GM18508 (cell line): ENCODE measurements at regions not wholly inside any gene's neighbourhood (a gene's known extent, or its start where the extent isn't known, plus 50 kb on each side); places are given as distances from the start of the nearest gene placed in this dataset.

Experiments
- ATAC-seq: cut with Tn5 transposase; IDR thresholded peaks from one replicate; pipeline ENCODE4 v1.9.1; 2021; ENCODE audit warnings: moderate number of reproducible peaks; ENCODE audit not compliant: insufficient read depth, unreplicated experiment

DNA sequence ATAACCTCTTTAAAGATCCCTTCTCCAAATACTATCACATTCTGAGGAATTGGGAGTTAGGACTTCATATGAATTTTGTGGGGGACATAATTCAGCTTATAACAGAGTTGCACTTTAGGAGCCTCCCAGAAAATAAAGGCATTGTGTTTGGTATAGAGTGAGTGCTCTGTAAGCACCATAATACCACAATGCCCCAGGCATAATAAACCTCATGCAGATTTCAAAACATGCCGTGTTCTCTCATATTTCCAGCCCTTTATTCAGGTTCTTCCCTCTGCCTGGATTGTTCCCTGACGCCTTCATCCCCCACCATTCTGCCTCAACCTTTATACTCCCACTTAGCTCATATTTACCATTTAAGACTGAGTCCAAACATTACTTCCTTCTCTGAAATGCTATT is 398.8 kb upstream of the FAT3 start:
- ATAC-seq = no peak

DNA sequence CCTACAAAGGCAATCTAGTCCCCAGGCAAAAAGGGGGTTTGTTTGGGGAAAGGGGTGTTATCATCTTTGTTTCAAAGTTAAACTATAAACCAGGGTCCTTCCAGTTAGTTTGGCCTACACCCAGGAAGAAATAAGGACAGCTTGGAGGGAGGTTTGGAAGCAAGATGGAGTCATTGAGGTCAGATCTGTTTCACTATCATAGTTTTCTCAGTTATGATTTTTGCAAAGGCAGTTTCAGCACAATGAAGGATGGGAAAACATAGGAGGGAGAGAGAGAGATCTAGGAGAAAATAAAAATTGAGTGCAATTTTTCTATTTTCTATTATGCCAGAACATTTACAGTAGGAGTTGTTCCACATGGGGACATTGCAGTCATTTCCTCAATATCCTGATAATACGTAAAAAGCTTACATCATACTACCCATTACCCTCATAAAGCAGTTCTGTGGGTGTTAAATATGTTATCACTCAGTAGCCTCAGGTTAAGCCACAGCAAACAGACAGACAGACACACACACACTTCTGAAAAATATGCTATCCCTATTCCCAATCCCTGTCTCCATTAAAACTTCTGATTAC is 401.3 kb upstream of the FAT3 start:
- no peak for ATAC-seq

DNA sequence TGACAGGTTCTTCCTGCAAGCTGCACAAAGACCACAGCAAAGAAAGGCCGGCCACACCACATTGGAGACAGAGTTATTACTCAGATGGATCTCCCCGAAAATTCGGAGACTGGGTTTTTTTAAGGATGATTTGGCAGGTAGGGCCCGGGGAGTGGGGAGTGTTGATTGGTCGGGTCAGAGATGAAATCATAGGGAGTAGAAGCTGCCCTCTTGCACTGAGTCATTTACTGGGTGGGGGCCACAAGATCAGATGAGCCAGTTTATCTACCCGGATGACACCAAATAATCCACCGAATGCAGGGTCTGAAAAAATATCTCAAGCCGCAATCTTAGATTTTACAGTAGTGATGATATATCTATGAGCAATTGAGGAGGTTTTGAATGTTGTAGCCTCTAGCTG is 401.8 kb upstream of the FAT3 start:
- no peak for ATAC-seq

DNA sequence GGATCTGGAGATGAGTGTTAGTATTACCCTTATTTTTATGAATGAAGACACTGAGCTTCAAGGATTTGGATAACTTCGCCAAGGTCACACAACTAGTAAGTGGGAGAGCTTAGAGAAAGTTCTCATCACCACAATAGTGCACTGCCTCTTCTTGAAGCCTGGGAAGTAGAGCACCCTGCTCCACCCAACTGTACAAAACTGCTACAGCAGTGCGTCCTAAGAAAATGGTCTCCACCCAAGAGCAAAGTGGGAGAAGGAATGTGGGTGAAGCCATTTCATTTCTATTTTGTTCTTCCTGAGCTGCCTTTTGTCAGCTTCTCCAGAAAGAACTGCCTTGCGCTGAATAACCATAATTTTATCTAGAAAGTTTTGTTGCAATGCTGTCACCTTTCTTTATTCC is 403.9 kb upstream of the FAT3 start:
- no peak for ATAC-seq

DNA sequence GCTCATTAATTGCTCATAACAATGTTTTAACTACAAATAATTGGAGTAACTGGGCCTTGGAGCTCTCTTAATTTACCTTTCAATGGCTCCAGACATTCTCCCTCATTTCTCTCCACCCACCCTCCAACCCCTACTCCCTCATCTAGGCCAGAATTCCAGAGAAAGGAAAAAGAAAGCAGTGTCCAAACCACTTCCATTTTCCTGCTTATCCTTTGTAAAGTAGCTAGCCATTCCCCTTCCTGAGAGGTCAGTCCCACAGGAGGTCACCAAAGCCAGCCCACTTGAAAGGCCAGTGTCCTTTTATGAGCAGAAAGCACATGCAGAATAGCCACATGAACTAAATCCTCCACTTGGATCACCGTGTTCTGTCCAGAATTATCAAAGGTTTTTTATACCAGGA is 404.8 kb upstream of the FAT3 start:
- no peak for ATAC-seq

DNA sequence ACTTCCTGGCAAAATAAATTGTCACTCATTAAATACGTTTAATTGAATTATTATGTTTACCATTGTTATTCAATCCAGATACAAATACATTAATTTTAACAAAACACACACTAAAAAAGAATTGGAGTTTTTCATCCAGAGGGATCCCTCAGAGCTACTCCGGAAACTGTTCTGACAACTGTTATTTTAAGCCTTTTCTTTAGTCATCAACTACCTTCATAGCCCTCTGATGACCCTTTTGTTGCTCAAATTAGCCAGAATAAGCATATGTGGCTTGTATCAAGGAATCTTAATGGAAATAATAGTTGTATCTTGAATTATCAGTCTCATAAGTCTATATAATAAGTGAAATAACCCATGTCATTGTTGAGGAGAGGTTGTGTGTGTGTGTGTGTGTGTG is 405.4 kb upstream of the FAT3 start:
- ATAC-seq = no peak

DNA sequence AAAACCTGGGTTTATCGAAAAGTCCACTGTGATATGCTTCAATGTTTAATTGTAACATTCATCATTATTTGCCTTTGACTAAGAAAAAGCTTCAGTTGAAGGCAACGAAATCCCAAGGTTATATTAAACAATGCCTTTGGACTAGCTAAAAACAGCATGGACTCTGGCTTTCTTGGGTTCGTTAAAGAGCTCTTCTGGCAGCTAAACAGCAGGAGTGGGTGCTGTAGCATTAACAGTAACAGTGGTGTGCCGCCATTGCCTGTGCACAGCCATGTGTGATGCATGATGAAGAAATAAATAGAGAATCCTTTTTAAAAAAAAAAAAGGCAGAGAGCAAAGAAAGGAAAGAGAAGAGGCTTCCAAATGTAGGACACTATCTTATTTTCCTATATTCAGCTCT is 406.6 kb upstream of the FAT3 start:
- ATAC-seq = no peak

DNA sequence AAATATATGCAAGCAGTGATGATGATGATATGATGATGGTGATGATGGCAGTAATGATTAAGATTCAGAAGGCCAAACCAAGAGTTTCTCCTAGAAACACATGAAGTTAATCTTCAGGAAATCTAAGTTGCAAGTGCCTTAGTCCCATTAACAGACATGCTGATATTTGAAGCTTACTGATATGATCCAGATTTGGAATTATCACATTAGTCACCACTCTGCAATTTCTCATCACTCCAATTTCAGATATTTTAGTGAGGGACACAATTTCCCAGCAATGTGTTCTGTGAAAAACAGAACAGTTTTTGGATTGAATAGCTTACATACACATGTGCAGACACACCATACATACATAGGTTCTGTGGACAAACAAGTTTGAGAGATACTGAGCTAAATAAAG is 411.4 kb upstream of the FAT3 start:
- ATAC-seq = no peak

DNA sequence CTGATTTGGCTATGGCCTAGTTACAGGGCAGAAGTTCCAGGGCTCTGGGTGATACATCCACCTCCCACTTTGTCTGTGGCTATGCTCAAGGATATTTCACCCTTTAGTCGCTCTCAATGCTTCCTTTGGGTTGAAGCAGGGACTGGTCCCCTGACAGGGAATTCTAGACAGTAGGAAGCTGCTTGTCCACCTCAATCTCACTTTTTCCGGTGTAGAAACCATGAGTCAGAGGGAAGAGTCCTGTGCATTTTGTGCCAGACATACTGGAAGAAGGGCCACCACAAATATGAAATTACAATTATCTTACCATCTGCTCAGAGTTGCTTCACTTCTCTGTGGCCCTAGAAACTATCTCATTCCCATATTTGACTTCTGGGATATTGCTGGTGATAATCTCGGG is 413.7 kb upstream of the FAT3 start:
- ATAC-seq = no peak

DNA sequence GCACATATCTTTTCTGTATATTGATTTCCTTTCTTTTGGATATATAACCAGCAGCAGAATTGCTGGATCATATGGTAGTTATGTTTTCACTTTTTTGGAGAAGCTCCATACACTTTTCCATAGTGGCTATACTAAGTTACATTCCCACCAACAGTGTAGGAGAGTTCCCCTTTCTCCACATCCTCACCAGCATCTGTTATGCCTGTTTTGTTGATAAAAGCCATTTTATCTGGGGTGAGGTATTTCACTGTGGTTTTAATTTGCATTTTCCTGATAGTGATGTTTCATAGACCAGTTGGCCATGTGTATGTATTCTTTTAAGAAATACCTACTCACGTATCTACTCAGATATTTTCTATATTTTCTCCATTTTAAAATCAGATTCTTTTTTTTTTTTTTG is 419.3 kb upstream of the FAT3 start:
- ATAC-seq = no peak

DNA sequence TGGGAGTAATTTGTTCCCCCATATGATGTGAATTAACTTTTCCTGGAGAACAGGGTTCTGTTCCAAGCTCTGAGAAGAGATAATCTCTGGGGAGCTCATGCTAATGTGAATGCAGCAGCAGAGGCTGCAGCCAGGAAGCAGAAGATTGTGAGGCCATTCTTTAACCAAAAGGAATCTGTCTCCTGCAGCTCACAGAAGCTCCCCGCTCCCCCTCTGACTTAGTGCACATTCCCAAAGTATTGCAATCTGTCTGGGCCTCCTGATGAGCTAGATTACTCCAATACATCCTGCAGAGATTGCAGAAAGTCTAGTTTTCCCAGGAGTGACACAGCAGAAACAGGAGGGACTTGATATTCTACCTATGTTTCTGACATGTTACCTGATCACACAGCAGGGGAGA is 420.6 kb upstream of the FAT3 start:
- ATAC-seq = no peak

DNA sequence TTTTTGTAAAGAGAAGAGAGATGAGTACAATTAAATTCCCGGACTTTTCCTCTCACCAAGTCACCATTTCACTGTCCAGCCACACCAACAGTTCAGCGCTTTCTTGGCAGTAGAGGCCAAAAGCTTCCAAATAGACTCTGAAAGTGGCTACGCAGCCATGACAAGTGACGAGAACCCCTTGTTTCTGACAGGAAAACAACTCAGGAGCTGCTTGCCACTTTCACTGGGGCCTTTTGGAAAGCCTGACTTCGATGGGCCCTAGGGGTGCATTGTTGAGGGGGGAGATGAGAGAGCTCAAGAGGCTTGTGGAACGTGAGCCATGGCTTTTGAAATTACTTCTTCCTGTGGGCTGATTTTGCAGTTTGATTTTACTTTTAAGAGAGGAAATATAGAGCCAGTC is 422.1 kb upstream of the FAT3 start:
- no peak for ATAC-seq

DNA sequence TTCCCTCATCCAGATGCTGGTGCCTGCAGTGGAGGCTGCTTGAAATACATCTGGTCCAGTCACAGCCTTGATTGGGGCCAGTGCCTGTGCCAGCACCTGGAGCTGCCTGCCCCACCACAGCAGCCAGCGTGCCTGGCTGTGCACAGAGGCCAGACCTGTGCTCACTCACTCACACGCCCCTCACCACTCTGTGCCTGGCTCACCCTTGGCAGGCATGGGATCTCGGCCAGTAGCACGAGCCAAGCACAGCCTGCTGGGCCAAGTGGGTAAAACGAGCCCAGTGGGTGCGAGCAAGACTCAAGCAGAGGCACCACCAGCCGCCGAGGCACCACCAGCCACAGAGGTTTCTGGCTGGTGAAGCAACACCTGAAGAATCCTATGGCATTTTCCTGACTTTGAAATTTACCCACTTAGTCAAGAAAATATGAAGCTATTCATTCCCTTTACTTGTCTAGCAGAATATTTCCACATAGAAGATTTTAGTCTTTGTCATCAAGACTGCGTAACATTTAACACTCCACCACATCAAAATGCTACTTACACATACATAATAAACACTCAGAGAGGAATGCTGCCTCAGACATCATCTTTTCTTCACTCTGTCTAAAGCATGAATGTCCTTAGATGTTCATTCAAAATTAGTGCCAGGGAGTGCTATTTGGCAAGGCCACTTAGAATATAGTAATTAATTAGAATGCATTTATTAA is 424.3 kb upstream of the FAT3 start:
- ATAC-seq = no peak

DNA sequence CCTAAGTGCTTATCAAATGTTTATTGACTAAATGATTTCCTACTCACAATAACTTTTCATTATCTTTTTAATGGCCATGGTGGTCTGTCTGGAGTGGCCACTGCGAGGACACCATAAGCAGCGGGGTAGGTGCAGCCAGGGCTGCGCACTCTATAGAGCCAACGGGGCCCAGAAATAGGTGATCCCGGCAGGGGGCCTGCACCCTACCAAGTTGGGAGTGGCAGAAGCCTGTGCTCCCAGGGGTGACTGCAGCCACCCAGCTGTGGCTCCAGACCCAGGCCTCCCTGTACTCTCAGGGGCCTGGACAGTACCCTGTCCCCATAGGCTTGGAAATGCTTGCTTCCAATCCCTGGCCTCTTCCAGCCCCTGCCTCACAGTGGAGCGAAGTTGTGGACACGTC is 426.4 kb upstream of the FAT3 start:
- no peak for ATAC-seq

DNA sequence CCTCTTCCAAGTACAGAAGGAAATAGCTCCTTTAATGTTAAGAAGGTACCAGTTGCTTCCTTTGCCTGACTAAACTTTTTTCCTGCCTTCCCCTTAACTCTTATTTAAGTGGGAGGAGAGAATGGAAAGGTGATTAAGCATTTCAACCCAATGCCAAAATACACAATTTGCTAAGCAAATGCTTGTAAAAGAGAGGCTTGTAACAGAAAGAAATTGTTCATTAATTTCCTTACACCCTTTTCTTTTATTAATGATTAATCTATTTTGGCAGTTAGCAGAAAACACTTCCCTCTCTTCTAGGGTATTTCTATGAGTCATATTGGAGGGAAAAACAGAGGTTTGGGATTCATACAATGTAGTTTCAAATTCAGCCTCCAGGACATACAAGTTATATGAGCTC is 427.6 kb upstream of the FAT3 start:
- no peak for ATAC-seq

DNA sequence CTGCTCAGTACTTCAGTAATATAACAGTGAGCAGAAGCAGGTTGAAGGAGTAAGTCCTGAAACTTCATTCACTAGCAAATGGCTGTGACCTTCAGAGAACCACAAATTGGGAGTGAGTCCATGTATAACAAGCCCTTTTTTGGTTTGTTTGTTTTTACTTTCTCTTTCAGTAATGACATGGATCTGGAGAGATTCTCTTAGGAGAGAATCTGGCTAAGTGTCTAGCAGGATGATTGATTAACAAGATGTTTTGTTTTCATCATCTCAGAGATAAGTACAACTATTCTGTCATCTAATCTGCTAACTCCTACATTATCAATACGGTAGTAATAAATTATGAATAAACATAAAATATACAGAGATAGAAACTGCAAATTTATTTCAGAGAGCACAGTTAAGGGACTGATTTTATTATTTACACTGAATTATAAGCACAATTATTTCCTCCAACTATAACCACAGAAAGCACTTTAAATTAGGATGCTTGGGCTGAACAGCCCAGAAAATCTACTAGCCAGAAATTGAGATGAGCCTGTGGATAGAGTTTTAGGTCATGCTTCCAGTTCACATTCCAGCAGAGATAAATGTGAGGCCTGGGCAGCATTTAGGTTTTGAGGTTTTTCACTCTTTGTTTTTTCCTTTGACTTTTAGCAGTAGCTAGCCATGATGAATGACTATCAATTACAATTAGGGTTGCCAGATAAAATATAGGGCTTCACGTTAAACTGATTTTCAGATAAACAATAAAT is 429.3 kb upstream of the FAT3 start:
- ATAC-seq = no peak

DNA sequence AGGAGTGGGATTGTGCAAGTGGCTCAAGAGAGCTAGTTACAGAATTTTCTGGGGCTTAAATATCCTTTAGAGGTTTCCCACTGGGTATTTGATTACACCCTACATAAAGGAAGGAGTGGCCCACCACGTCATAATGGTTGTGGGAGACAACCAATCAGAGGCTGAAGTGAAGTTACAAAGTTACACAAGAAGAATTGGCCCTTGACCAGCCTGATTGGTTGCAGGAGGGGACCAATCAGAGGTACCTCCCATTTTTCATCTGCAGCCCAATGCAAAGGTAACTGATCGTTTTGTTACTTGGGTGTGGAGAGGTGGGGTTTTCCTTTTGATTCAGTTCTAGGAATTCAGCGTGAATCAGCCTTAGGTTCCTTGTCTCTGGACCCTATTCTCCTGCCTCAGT is 430.5 kb upstream of the FAT3 start:
- no peak for ATAC-seq

DNA sequence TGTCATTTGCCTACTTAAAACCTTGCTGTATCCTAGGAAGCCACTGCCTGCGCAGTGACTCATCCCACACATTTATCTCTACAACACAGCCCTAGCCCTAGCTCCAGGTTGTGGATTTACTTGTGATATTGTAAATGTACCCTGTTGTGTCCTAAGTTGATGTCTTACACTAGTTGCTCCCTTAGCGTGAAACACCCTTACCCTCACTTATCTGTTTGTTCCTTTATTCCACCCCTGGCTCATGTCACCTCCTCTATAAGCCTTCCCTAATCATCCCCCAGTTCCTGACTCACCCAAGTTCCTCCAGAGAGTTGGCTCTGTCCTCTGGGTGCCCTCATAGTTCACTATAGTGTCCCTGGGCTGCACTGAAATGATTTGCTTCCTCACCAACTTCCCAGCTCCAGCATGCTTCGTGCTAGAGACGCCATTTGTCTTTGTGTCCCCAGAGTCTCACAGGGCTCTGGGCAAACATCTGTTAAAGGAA is 431.8 kb upstream of the FAT3 start:
- no peak for ATAC-seq

DNA sequence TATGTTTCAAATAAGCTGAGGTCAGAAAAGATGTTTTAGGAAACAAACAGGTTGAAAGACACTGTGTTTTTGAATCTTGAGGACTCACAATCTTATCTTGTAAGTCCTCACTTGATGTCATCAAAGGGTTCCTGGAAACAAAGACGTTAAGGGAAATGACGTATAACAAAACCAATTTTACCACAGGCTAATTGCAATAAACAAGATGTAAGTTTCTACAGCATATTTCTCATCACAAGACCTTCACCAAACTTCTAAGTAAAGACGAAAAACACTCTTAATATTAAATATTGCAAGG is 433.5 kb upstream of the FAT3 start:
- ATAC-seq = no peak

DNA sequence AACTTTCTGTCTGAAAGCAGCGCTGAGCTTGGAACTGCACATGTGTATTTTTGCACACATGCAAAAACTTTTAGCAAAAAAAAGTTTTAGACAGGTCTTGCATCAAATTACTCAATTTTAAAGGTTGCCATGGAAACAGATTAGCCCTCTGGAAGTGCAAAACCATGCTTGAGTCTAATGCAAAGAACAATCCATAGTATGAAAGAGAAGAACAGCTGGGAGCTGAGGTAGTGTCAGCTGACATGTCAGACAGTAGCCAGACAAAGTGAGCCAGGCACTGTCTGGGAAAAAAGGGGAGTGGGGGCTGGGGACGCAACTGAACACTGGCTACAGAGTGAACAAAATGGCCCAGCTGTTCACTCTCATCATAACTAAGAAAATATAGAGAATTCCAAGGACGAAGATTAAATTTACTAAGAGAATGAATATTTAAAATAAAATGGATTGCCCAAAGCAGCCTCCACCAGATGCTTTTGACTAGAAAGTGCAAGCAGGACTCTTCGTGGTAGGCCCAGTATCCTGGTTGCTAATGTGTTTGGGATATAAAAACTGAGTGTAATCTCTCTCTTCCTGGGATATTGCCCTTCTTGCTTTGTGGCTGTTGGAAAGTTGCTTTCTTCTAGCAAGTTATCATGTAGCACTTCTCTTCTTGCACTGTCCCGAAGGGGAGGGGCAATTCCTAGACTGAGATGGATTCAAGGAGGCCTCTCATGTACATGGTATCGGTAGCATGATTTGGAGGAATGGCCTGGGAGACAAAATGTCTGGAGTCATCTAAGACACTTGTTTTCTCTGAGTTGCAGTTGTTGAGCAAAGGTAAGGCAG is 434.1 kb upstream of the FAT3 start:
- no peak for ATAC-seq

DNA sequence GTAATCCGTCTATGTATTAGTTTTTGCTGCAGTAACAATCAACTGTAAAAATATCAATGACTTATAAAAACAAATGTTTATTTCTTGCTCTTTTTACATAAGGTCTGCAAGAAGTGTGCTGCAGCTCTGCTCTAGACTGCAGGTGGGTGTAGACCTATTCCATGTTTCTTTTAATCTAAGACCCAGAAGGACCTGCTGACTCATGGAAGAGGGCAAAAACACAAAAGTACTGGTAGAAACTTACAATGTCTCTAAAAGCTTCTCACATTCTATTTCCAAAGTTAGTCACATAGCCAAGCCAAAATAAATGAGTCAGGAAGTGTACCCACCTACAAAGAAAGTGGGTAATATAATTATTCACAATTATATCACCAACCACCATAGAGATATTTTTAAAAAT is 435.9 kb upstream of the FAT3 start:
- ATAC-seq = no peak
